GM13977 (cell line): ENCODE measurements at regions not wholly inside any gene's neighbourhood (a gene's known extent, or its start where the extent isn't known, plus 50 kb on each side); places are given as distances from the start of the nearest gene placed in this dataset.
"Not testable (repeated sequence)": the region's sequence is repeated elsewhere in the genome, so short reads cannot be mapped to it uniquely, and the experiment has no call there.

Experiments
- DNase-seq: peaks from one replicate; pipeline ENCODE4 v3.0.0; 2012; ENCODE audit warnings: low spot score
- CTCF ChIP-seq: IDR thresholded peaks from 2 replicates; pipeline ENCODE4 v1.5.1; 2012; ENCODE audit warnings: mild to moderate bottlenecking, control low read depth; ENCODE audit not compliant: insufficient read depth; ENCODE audit errors: extremely low read depth, missing control alignments
- in situ Hi-C: fragments of 300-500 bp; cut with MboI; formaldehyde crosslinking; loops from one replicate; pipeline ENCODE4 v1.12.0; 2022; ENCODE audit warnings: low sequenced_read_pairs, low pct_unique_long_range_greater_than_20kb, mixed read lengths, inconsistent platforms; ENCODE audit not compliant: unreplicated experiment

GRCh38 chr7:124630395-124630794, 135.2 kb downstream of the GPR37 start:
- TF ChIP-seq CTCF: no peak
- in situ Hi-C loops: no loop called here
- no peak for DNase-seq

DNA sequence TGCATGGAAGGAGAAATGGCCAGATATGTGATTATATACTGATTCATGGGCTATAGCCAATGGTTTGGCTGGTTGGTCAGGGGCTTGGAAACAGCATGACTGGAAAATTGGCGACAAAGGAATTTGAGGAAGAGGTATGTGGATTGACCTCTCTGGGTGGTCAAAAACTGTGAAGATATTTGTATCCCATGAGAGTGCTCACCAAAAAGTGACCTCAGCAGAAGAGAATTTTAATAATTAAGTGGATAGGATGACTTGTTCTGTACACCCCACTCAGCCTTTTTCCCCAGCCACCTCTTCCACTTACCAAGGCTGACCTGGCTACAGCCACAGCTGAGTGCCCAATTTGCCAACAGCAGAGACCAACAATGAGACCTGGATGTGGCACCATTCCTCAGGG, 146.7 kb downstream of the GPR37 start:
- TF ChIP-seq CTCF: no peak
- in situ Hi-C loops: no loop called here
- DNase-seq: no peak

DNA sequence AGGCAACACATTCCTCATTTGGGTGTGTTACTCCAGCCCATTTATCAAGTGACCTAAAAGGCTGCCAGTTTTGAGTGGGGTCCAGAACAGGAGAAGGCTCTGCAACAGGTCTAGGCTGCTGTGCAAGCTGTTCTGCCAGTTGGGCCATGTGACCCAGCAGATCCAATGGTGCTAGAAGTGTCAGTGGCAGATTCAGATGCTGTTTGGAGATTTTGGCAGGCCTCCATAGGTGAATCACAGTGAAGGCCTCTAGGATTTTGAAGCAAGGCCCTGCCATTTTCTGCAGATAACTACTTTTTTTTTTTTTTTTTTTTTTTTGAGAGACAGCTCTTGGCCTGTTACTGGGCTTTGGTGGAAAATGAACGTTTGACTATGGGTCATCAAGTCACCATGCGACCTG, 147.5 kb downstream of the GPR37 start:
- in situ Hi-C loops, DNase-seq: not testable (repeated sequence)

GRCh38 chr7:124603066-124603465, 162.5 kb downstream of the GPR37 start:
- no peak for DNase-seq
- TF ChIP-seq CTCF: no peak
- in situ Hi-C loops: no loop called here

DNA sequence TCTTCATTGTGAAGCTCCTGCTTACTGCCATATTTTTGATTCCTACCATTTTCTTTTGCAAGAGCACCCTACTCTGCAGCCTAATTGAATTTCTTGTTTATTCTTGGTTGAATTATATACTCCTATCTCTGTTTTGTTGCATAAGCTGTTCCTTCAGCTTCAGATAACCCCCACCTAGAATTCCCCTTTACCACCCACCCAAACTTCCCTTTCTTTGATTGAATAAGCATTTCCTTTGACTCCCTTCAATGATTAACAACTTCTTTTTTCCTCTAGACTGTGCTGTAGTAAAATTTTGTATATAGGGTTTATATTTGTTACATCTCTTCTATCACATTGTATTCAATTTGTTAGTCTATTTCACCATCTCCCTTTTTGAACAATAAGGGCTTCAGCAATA, 168.1 kb downstream of the GPR37 start:
- in situ Hi-C loops: no loop called here
- no peak for TF ChIP-seq CTCF
- no peak for DNase-seq

GRCh38 chr7:124596881-124597280, 168.7 kb downstream of the GPR37 start:
- TF ChIP-seq CTCF: no peak
- in situ Hi-C loops: no loop called here
- DNase-seq: no peak

DNA sequence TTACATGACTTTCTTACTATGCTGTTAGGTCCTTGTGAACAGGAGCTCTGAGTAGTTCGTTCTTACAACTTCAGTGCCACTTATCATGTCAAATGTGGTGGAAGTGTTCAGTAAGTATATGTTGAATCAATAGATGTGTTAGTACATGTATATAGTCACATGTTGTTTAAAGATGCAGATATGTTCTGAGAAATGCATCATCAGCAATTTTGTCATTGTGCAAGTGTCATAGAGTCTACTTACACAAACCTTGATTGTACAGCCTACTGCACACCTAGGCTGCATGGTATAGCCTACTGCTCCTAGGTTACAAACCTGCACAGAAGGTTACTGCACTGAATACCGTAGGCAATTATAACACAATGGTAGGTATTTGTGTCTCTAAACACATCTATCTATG, 174.8 kb downstream of the GPR37 start:
- in situ Hi-C loops: no loop called here
- DNase-seq: no peak
- TF ChIP-seq CTCF: no peak
